ENCODE measurements at regions not wholly inside any gene's neighbourhood (a gene's known extent, or its start where the extent isn't known, plus 50 kb on each side); places are given as distances from the start of the nearest gene placed in this dataset.

- no peak for DNase-seq (ENCODE audit: low read depth in 4 of 4, low spot score in 3 of 4)
These were observed 76.8 kb upstream of the FOXP4 start for GRCh38 chr6:41469156-41470028.

- no peak for DNase-seq (ENCODE audit: low read depth in 4 of 4, low spot score in 3 of 4)
These were observed 76.2 kb upstream of the FOXP4 start for GRCh38 chr6:41470029-41470330.

DNA sequence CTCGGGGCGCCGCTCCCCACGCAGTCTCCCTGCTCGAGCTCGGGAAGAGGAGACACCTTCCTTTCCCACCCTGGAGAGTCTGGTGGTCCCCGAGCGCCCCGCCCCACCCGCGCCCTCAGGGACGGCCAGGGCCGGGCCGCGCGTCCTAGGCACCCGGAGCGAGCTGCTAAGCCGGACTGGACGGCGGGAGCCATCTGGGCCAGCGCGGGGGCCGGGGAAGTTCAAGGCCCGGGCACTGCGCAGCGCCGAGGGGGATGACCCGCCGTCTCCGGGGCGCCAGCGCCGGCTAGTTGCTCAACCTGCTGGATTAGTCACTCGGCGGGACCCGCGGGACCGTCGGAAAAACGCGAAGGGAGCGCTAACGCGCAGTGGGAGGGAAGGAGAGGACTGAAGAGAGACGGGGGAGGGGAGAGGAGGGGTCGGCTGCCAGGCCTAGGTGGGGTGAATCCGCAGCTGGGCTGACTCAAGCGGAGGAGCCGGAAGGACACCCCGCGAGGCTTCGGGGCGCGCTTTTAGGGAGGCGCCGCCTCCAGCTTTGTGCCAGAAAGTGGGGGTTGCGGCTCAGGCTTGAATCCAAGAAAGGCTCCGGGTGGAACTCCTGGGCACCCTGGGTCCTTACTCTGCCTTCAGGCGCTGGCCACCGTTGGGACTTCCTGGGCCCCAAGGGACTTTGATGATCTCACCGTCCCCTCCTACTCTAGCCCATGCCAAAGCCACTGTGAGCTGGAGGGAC, 75.7 kb upstream of the FOXP4 start:
- DNase-seq (ENCODE audit: low read depth in 4 of 4, low spot score in 3 of 4) = no peak

DNA sequence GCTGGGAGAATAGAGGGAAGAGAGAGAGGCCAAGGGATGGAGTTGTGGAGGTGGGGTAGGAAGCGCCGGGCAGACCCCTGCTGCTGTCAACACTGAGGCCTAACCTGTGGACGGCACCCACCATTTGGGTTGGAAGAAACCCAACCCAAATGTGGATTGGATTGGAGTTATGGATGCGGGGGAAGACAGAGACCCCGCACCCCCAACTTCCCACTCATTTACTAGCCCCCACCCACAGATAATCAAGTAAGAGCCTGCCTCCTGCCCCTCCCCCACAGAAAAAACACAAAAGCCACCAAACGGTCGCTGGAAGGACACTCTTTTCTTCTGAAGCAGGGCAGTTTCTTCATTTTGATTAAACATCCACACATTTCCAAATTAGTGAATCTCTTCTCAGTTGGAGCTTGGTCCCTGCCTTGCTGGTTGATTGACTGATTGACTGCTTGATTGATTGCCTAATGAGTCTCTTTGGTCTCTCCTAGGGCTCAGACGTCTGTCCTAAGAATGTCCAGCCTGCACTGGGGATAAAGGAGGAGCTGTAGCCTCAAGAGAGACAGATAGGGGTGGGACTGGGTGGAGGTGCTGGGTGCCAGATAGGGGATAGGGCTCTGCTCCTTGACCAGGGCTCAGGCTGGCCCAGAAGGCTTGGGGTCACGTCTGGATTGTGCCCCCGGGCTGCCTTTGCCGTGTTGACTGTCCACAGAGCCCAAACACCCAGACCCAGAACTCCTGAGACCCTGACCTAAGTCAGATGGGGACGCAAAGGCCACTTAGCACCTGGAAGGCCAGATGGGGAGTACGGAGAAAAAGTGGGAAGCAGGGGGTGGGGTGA, 74.9 kb upstream of the FOXP4 start:
- no peak for DNase-seq (ENCODE audit: low read depth in 4 of 4, low spot score in 3 of 4)

- no peak for DNase-seq (ENCODE audit: low read depth in 4 of 4, low spot score in 3 of 4)
These were observed 71.8 kb upstream of the FOXP4 start for GRCh38 chr6:41474213-41474933.

- DNase-seq (ENCODE audit: low read depth in 4 of 4, low spot score in 3 of 4) = no peak
These were observed 71.0 kb upstream of the FOXP4 start for GRCh38 chr6:41475164-41475563.

- no peak for DNase-seq (ENCODE audit: low read depth in 4 of 4, low spot score in 3 of 4)
These were observed 70.3 kb upstream of the FOXP4 start for GRCh38 chr6:41475737-41476357.

- no peak for DNase-seq (ENCODE audit: low read depth in 4 of 4, low spot score in 3 of 4)
These were observed 69.8 kb upstream of the FOXP4 start for GRCh38 chr6:41476401-41476800.

GRCh38 chr6:41477572-41477971, 68.6 kb upstream of the FOXP4 start:
- DNase-seq (ENCODE audit: low read depth in 4 of 4, low spot score in 3 of 4) = no peak

DNA sequence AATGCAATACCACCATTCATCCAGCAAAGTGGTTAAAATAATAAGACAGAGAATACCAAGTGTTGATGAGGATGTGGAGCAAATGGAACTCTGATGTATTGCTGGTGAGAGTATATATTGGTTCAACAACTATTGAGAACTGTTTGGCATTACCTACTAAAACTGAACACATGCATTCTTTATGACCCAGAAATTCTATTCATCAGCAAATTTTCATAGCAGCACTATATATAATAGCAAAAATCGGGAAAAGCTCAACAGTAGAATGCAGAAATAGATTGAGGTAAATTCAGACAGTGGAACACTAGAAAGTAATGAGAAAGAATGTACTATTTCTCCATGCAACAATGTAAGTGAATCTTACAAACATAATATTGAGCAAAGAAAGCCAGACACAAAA, 62.2 kb upstream of the FOXP4 start:
- DNase-seq (ENCODE audit: low read depth in 4 of 4, low spot score in 3 of 4) = no peak

GRCh38 chr6:41487860-41488432, 58.2 kb upstream of the FOXP4 start:
- no peak for DNase-seq (ENCODE audit: low read depth in 4 of 4, low spot score in 3 of 4)

DNA sequence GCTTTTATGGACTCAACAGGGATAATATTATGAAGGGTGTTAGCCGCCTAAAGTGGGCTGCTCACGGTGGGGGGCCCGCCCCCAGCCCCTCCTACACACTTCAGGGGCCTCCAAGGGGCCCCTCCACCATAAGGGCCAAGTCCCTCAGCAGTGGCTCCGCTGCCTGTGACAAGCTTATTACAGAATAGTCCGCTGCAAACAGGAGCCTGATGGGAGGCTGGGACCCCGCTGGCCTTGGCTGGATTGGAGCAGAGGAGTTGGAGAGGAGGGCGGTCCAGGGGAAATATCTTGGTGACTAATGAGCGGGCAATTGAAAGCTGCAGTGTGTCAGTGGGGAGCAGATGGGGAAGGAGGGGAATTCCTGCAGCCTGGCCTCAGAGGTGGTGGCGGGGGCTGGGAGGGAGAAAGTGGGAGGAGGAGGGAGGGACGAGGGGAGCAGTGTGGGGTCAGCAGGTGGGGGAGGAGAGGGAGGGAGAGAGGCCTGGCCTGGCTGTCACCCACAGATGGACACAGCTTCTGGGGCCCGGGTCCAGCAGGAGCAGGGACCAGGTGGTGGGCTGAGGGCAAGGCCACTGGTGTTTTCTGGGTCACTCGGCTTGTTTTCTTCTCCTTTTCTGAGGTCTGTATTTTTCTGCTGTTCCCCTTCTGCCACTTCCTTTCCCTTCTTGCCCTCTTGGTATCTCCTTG, 57.6 kb upstream of the FOXP4 start:
- DNase-seq (ENCODE audit: low read depth in 4 of 4, low spot score in 3 of 4) = no peak

- no peak for DNase-seq (ENCODE audit: low read depth in 4 of 4, low spot score in 3 of 4)
These were observed 56.9 kb upstream of the FOXP4 start for GRCh38 chr6:41489120-41489851.

GRCh38 chr6:41492261-41492891, 53.8 kb upstream of the FOXP4 start:
- no peak for DNase-seq (ENCODE audit: low read depth in 4 of 4, low spot score in 3 of 4)

- no peak for DNase-seq (ENCODE audit: low read depth in 4 of 4, low spot score in 3 of 4)
These were observed 51.7 kb upstream of the FOXP4 start for GRCh38 chr6:41494212-41495110.
